HG02943 (cell line): ENCODE measurements at regions not wholly inside any gene's neighbourhood (a gene's known extent, or its start where the extent isn't known, plus 50 kb on each side); places are given as distances from the start of the nearest gene placed in this dataset.
"Not testable (repeated sequence)": the region's sequence is repeated elsewhere in the genome, so short reads cannot be mapped to it uniquely, and the experiment has no call there.

Experiments used
- ATAC-seq: cut with Tn5 transposase; IDR thresholded peaks from one replicate; pipeline ENCODE4 v1.9.1; 2021; ENCODE audit warnings: mild to moderate bottlenecking, low read depth, moderate library complexity; ENCODE audit not compliant: unreplicated experiment

- no peak for ATAC-seq
These were observed 264.9 kb downstream of the RHOU start for GRCh38 chr1:229000187-229000586.

GRCh38 chr1:229001467-229002011 is 266.3 kb downstream of the RHOU start:
- no peak for ATAC-seq

GRCh38 chr1:229002037-229002436 is 266.8 kb downstream of the RHOU start:
- no peak for ATAC-seq

GRCh38 chr1:229002451-229002960 is 267.2 kb downstream of the RHOU start:
- no peak for ATAC-seq

GRCh38 chr1:229003233-229004031 is 267.5 kb upstream of the RAB4A start:
- no peak for ATAC-seq

- no peak for ATAC-seq
These were observed 266.7 kb upstream of the RAB4A start for GRCh38 chr1:229004066-229004833.

GRCh38 chr1:229005097-229005496 is 265.8 kb upstream of the RAB4A start:
- ATAC-seq = no peak

GRCh38 chr1:229005556-229005955 is 265.4 kb upstream of the RAB4A start:
- ATAC-seq = no peak

GRCh38 chr1:229006121-229006870 is 264.6 kb upstream of the RAB4A start:
- ATAC-seq = no peak

GRCh38 chr1:229007167-229007566 is 263.7 kb upstream of the RAB4A start:
- ATAC-seq = no peak

GRCh38 chr1:229007701-229008100 is 263.2 kb upstream of the RAB4A start:
- ATAC-seq = no peak

- ATAC-seq = not testable (repeated sequence)
These were observed 262.6 kb upstream of the RAB4A start for GRCh38 chr1:229008347-229008746.

GRCh38 chr1:229011022-229011421 is 259.9 kb upstream of the RAB4A start:
- no peak for ATAC-seq

GRCh38 chr1:229012823-229013222 is 258.1 kb upstream of the RAB4A start:
- ATAC-seq = no peak

- no peak for ATAC-seq
These were observed 256.9 kb upstream of the RAB4A start for GRCh38 chr1:229013981-229014380.

- ATAC-seq = no peak
These were observed 255.1 kb upstream of the RAB4A start for GRCh38 chr1:229015806-229016205.

GRCh38 chr1:229017091-229017490 is 253.8 kb upstream of the RAB4A start:
- ATAC-seq = no peak

- no peak for ATAC-seq
These were observed 252.1 kb upstream of the RAB4A start for GRCh38 chr1:229018674-229019295.

GRCh38 chr1:229019663-229020271 is 251.1 kb upstream of the RAB4A start:
- ATAC-seq = no peak

- ATAC-seq = not testable (repeated sequence)
These were observed 249.9 kb upstream of the RAB4A start for GRCh38 chr1:229021034-229021433.
